Activated CD8-positive, alpha-beta memory T cell treated with anti-CD3 and anti-CD28 coated beads, Interleukin-2, amount 50 U/mL, for 1 hour (primary cell): ENCODE measurements at regions not wholly inside any gene's neighbourhood (a gene's known extent, or its start where the extent isn't known, plus 50 kb on each side); places are given as distances from the start of the nearest gene placed in this dataset.
"Not testable (repeated sequence)": the region's sequence is repeated elsewhere in the genome, so short reads cannot be mapped to it uniquely, and the experiment has no call there.

Experiments
- DNase-seq: peaks from one replicate; pipeline ENCODE4 v3.0.0-alpha.2; 2020; ENCODE audit errors: extremely low read depth

- DNase-seq, result no peak
These were observed 154.0 kb downstream of the REEP3 start for GRCh38 chr10:63675171-63675570.

- DNase-seq, result no peak
These were observed 155.8 kb downstream of the REEP3 start for GRCh38 chr10:63677001-63677400.

GRCh38 chr10:63680545-63680944 is 159.3 kb downstream of the REEP3 start:
- DNase-seq, result not testable (repeated sequence)

GRCh38 chr10:63681993-63682697 is 160.9 kb downstream of the REEP3 start:
- DNase-seq, result no peak

GRCh38 chr10:63682698-63683052 is 161.5 kb downstream of the REEP3 start:
- not testable (repeated sequence) for DNase-seq

- DNase-seq, result no peak
These were observed 162.0 kb downstream of the REEP3 start for GRCh38 chr10:63683223-63683622.

- DNase-seq, result no peak
These were observed 162.5 kb downstream of the REEP3 start for GRCh38 chr10:63683686-63684085.

GRCh38 chr10:63684257-63684936 is 163.2 kb downstream of the REEP3 start:
- DNase-seq, result no peak

- no peak for DNase-seq
These were observed 168.6 kb downstream of the REEP3 start for GRCh38 chr10:63689768-63690167.

- DNase-seq, result no peak
These were observed 171.2 kb downstream of the REEP3 start for GRCh38 chr10:63692220-63692896.

- DNase-seq, result not testable (repeated sequence)
These were observed 171.8 kb downstream of the REEP3 start for GRCh38 chr10:63693021-63693420.

- no peak for DNase-seq
These were observed 175.0 kb downstream of the REEP3 start for GRCh38 chr10:63696205-63696604.

- no peak for DNase-seq
These were observed 177.0 kb downstream of the REEP3 start for GRCh38 chr10:63697956-63698786.

GRCh38 chr10:63698787-63699150 is 177.6 kb downstream of the REEP3 start:
- DNase-seq, result no peak

GRCh38 chr10:63699785-63700613 is 178.8 kb downstream of the REEP3 start:
- DNase-seq, result no peak

GRCh38 chr10:63700631-63701156 is 179.5 kb downstream of the REEP3 start:
- DNase-seq, result no peak

- no peak for DNase-seq
These were observed 180.9 kb downstream of the REEP3 start for GRCh38 chr10:63702092-63702491.

GRCh38 chr10:63703113-63703670 is 182.0 kb downstream of the REEP3 start:
- DNase-seq, result no peak

GRCh38 chr10:63703740-63704345 is 182.6 kb downstream of the REEP3 start:
- DNase-seq, result no peak

GRCh38 chr10:63707254-63707910 is 186.2 kb downstream of the REEP3 start:
- no peak for DNase-seq
